NT2/D1 (cell line): ENCODE measurements at regions not wholly inside any gene's neighbourhood (a gene's known extent, or its start where the extent isn't known, plus 50 kb on each side); places are given as distances from the start of the nearest gene placed in this dataset.

Experiments
- SUZ12 ChIP-seq: IDR thresholded peaks from 2 replicates; pipeline ENCODE4 v1.6.1; 2011; ENCODE audit not compliant: insufficient read length, insufficient read depth; ENCODE audit errors: extremely low read depth
- YY1 ChIP-seq: IDR thresholded peaks from 2 replicates; pipeline ENCODE4 v1.6.1; 2011; ENCODE audit not compliant: insufficient read length, insufficient read depth
- ZNF274 ChIP-seq: IDR thresholded peaks from 2 replicates; pipeline ENCODE4 v1.6.1; 2011; ENCODE audit warnings: mild to moderate bottlenecking, low read depth, low read length

DNA sequence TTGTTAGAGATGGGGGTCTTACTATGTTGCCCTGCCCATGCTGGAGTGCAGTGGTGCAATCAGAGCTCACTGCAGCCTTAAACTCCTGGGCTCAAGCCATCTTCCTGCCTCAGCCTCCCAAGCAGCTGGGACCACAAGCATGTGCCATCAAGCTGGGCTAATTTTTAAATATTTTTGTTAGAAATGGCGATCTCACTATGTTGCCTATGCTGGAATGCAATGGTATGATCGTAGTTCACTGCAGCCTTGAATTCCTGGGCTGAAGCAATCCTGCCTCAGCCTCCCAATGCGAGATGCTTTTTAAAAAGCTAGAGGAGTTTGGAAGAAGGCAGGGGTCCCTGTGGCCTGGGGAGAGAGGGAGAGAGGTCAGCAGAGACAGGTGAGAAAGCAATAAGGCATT, 600.1 kb upstream of the AUTS2 start:
- TF ChIP-seq ZNF274: no peak
- no peak for TF ChIP-seq YY1
- TF ChIP-seq SUZ12: no peak
